Mononuclear cell (primary cell): ENCODE measurements at regions not wholly inside any gene's neighbourhood (a gene's known extent, or its start where the extent isn't known, plus 50 kb on each side); places are given as distances from the start of the nearest gene placed in this dataset.
A peak's percentile ranks its signal among the peaks of the same experiment; 100 is the strongest.

ENCODE experiments used
- H3K27me3 ChIP-seq: 2 replicates; pipeline ENCODE4 v1.6.0; 2011; ENCODE audit warnings: low read length, control low read depth; ENCODE audit not compliant: insufficient read depth
- H3K4me1 ChIP-seq: 2 replicates; pipeline ENCODE4 v1.5.1; 2011; ENCODE audit warnings: mild to moderate bottlenecking, low read length, control low read depth; ENCODE audit not compliant: insufficient read depth
- H3K4me3 ChIP-seq: 2 replicates; pipeline ENCODE4 v1.5.1; 2011; ENCODE audit warnings: mild to moderate bottlenecking, low read length, moderate library complexity
- H3K9me3 ChIP-seq: 2 replicates; pipeline ENCODE4 v1.5.1; 2011; ENCODE audit warnings: low read depth, mild to moderate bottlenecking, control low read depth, low read length

DNA sequence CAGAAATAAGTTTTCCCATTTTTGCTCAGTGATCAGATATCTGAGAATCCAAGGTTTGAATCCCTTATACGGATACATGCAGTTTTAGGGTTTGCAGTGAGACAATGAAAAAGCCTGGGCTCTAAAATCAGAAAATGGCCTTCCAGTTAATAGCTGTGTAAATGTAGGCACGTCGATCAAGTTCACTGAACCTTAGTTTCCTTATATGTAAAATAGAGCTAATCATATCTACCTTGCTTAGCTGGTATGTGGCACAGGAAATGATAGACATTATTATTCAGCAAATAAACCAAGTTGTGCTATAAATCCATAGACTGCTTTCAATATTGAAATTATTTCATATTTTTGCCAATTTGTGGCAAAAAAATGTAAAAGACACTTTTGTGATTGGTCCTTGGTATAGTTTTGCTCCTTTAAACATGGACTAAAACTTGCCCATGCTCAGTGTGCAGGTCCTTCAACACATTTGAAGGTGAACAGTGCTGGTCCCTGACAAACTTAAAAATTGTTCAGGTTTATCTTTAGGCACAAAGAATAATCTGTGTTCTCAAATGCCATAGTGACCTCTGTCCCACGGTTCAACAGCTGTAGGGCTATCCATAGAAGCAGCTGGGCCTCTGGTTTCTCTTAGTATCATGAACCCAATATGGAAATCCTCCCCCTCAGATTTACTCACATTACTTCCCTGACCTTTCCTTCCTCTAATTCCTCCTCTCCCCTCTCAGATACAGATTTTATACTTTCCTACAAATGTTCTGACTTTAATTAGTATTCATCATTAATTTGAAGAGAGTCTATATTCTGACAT lies 51.0 kb downstream of the CCDC54 start:
- Histone ChIP-seq H3K27me3 (peaks cover 16% of the 10 kb centered on the region), H3K9me3 (no peaks in the 10 kb centered on the region), H3K4me1 (peaks cover 25% of the 10 kb centered on the region), H3K4me3 (no peak overlapping the region)

DNA sequence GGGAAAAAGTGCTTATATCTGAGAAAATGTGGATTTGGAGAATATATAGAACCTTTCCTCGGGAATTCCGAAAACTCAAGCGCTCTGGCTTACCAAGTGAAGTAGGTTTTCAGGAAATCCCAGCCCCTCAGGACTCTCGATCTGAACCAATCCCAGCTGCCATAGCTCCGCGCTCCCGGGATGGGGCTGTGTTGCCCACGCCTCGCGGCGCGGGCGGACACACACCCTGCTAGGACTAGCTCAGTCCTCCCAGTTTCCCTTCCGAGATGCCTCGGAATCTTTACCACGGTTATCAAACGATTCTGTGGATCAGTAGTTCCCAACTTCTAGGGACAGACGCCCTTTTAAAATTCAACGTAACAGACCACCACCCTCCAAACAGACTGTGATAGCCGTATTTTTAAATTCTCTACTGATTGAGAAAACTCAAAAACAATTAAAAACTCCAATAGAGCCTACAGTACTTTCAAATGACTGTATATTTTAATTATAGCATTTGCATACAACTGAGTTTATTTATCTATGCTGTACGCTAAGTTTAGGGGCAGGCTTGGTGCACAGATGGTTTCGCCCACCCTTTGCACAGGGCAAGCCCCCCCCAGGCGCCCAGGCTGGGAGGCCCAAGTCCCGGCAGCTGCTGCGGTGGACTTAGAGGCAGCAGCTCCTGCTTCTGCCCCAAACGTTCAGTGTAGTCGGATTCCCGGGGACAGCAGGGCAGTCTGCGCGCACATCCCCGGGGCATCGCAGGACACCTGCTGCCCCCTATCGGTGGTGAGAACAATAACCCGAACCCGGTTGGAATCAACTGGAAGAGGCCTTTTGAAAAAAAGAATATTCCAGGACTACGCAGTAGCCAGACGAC lies 52.3 kb downstream of the CCDC54 start:
- Histone ChIP-seq H3K27me3 (peaks cover 16% of the 10 kb centered on the region), H3K9me3 (no peaks in the 10 kb centered on the region), H3K4me1 (peaks cover 25% of the 10 kb centered on the region), H3K4me3 (no peak overlapping the region)

- H3K9me3 ChIP-seq: no peaks in the 10 kb centered on the region
- H3K4me3 ChIP-seq: peak overlapping the region; percentile 57
- peaks cover 25% of the 10 kb centered on the region for H3K4me1 ChIP-seq
- H3K27me3 ChIP-seq: peaks cover 16% of the 10 kb centered on the region
Measured at GRCh38 chr3:107430214-107430995, 53.2 kb downstream of the CCDC54 start.

- Histone ChIP-seq H3K27me3 (peaks cover 18% of the 10 kb centered on the region), H3K4me3 (peak overlapping the region; percentile 57), H3K4me1 (peaks cover 25% of the 10 kb centered on the region), H3K9me3 (no peaks in the 10 kb centered on the region)
Measured at GRCh38 chr3:107430996-107431245, 53.7 kb downstream of the CCDC54 start.

DNA sequence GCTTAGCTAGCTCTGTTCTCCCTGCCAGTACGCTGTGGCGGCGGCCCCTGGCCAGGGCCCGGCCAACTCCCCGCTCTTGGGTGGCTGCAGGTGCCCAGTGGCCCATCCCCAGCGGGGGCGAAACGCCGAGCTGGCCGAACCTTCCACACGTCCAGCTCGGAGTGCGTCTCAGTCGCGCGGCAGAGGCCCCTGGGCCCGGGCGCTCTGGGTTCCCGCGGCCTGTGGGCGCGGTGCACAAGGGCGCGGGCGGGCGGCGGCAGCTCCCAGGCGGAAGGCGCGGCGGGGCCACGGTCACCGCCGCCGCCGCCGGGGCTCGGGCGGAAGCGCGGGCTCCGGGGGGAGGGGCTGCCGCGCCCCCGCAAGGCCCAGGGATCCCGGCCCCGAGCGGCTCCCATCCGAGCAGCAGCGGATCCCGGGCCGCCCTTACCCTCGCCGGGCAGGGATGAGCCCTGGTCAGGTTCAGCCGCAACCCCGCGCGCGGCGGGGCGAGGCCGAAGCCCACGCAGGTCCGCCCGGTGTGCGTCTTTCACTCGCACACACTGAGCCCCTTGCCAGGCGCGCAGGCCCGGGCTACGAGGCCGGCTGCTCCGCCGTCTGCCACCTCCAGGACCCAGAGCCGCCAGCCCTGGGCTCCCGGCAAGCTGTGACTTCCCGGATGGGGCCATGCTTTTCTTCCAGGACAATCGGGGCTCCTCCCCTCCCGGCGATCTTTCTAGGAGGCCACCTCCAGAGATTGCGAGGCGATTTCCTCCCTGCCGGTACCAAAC lies 54.2 kb downstream of the CCDC54 start:
- H3K4me3 ChIP-seq: peak overlapping the region; percentile 57
- peaks cover 25% of the 10 kb centered on the region for H3K4me1 ChIP-seq
- H3K27me3 ChIP-seq: peaks cover 21% of the 10 kb centered on the region
- H3K9me3 ChIP-seq: no peaks in the 10 kb centered on the region

DNA sequence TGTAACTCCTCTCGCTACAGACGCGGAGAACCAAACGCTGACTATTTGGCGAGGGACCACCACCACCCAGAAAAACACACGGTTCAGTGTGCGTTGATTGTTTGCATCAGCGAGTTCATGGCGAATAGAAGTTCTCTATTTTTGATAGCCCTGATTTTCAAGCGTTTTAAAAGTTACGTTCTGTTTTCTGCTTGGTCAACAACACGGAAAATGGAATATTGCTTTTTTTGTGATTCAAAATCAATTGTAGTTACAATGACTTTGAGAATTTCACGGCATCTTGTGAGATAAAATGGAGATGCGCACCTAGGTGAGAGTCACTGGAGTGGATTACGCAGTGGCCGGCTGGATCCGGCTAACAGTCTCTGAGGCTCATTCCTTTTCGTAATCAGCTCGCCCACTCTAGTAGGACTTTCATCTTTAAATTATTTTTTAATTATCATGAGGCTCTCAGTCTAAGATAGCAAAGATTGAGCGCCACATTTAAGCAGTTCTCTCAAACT lies 54.8 kb downstream of the CCDC54 start:
- Histone ChIP-seq H3K4me1 (peaks cover 25% of the 10 kb centered on the region), H3K9me3 (no peaks in the 10 kb centered on the region), H3K27me3 (peaks cover 21% of the 10 kb centered on the region), H3K4me3 (peak overlapping the region; percentile 57)

DNA sequence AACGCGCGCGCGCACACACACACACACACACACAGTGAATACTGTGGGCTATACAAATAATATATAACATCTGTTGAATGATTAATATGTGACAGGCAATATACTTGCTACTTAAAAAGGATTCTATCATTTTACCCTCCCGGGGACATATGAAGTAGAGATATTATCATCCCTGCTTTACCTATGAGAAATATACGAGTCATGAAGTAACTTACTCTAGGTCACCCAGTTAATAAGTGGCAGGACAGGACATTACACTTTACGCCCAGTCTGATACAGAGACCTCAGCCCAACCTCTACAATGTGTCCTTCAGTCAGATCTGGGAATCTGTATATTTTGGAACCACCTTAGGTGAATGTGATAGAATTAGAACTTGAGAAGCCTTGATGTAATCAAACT lies 55.4 kb downstream of the CCDC54 start:
- Histone ChIP-seq H3K4me1 (peaks cover 25% of the 10 kb centered on the region), H3K4me3 (no peak overlapping the region), H3K27me3 (peaks cover 21% of the 10 kb centered on the region), H3K9me3 (no peaks in the 10 kb centered on the region)

- Histone ChIP-seq H3K4me1 (peaks cover 11% of the 10 kb centered on the region), H3K4me3 (no peak overlapping the region), H3K9me3 (no peaks in the 10 kb centered on the region), H3K27me3 (peaks cover 10% of the 10 kb centered on the region)
Measured at GRCh38 chr3:107436029-107436428, 58.8 kb downstream of the CCDC54 start.

DNA sequence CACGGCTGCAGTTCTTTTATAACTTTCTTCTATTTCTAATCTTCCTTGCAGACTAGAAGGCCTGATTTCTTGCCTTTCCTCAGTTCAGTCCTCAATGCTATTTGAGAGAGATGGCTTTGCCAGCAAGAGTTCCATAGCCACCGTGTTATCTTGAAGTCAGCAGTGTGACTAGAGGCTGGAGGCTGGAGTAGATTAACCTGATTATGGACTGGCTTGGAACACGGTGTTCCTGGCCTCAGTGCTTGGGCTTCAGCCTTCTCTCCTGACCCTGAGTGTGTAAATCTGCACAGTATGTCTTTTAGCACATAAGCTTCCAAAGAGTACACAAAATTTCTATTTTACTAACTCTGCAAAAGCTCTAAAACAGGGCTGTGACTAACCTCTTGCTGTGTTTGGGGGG lies 61.4 kb downstream of the CCDC54 start:
- no peaks in the 10 kb centered on the region for H3K9me3 ChIP-seq
- H3K4me1 ChIP-seq: no peaks in the 10 kb centered on the region
- peaks cover 5% of the 10 kb centered on the region for H3K27me3 ChIP-seq
- H3K4me3 ChIP-seq: no peak overlapping the region

DNA sequence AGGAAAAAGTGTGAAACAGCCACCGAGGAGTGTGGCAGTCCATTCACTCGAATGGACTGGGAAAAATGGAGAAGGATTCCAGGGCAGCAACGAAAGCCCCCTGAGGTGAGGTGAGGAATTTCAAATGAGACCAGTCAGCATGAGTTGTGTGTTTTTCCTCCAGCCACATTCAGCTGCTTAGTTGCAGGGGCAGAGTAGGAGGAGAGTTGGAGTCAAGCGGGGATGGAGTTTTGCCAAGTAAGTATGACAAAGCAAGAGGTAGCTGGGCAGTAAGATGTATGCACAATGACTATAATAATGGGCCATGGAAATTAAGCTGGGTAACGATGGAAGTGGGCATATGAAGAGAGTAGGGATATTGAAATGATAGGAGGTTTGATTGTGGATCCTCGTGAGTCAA lies 64.4 kb downstream of the CCDC54 start:
- no peaks in the 10 kb centered on the region for H3K27me3 ChIP-seq
- no peaks in the 10 kb centered on the region for H3K9me3 ChIP-seq
- H3K4me1 ChIP-seq: no peaks in the 10 kb centered on the region
- no peak overlapping the region for H3K4me3 ChIP-seq

- no peak overlapping the region for H3K4me3 ChIP-seq
- H3K4me1 ChIP-seq: no peaks in the 10 kb centered on the region
- H3K9me3 ChIP-seq: no peaks in the 10 kb centered on the region
- H3K27me3 ChIP-seq: no peaks in the 10 kb centered on the region
Measured at GRCh38 chr3:107443461-107443860, 66.2 kb downstream of the CCDC54 start.

GRCh38 chr3:107446706-107447105 lies 69.5 kb downstream of the CCDC54 start:
- Histone ChIP-seq H3K9me3 (no peaks in the 10 kb centered on the region), H3K27me3 (no peaks in the 10 kb centered on the region), H3K4me3 (no peak overlapping the region), H3K4me1 (no peaks in the 10 kb centered on the region)

DNA sequence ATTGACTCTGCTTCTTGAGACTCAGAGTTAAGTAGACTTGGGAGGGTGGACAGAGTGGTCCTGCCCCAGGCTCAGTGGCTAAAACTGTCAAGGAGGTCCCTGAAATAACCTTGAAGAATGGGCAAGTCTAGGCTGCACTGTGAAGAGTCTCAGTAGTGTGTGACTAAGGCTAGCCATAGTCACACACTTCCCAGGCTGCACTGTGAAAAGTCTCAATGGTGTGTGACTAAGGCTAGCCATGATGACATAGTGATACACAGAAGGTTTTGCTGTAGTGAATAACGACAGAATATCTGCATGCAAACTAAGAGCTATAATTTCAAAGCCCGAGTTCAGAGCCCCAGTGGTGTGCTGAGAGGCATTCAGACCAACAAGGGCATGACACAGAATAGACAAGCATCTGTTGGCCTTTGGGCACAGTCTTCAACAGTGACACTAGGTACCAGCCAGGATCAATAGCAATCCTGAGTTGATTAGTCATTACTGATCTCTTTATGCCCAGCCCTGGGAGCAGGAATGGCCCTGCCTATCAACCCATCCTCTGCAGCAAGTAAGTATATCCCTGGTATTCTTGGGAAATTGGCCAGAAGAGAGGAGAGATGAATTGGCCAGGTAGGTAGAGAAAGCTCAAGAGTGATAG lies 72.4 kb upstream of the BBX start:
- H3K4me1 ChIP-seq: no peaks in the 10 kb centered on the region
- H3K27me3 ChIP-seq: no peaks in the 10 kb centered on the region
- no peak overlapping the region for H3K4me3 ChIP-seq
- no peaks in the 10 kb centered on the region for H3K9me3 ChIP-seq

GRCh38 chr3:107452436-107452835 lies 70.3 kb upstream of the BBX start:
- Histone ChIP-seq H3K9me3 (no peaks in the 10 kb centered on the region), H3K4me3 (no peak overlapping the region), H3K27me3 (no peaks in the 10 kb centered on the region), H3K4me1 (no peaks in the 10 kb centered on the region)
